Erythroblast (primary cell): ENCODE measurements at regions not wholly inside any gene's neighbourhood (a gene's known extent, or its start where the extent isn't known, plus 50 kb on each side); places are given as distances from the start of the nearest gene placed in this dataset.

Source experiments
- DNase-seq, 2 experiments: peaks; one replicate each; lab custom pipeline; 2025; lab: John Stamatoyannopoulos, UW
- GATA1 ChIP-seq: IDR thresholded peaks from 2 replicates; pipeline ENCODE4 v1.6.1; 2011; ENCODE audit warnings: low read depth, mild to moderate bottlenecking, control low read depth, low read length, moderate library complexity
- POLR2A ChIP-seq: IDR thresholded peaks from 2 replicates; pipeline ENCODE4 v1.6.1; 2011; ENCODE audit warnings: mild to moderate bottlenecking, low read length

- TF ChIP-seq POLR2A (no peak), GATA1 (no peak)
- DNase-seq = no peak
Measured at GRCh38 chr4:96630839-96631238, 790.9 kb downstream of the PDHA2 start.

- TF ChIP-seq GATA1 (no peak), POLR2A (no peak)
- DNase-seq = no peak
Measured at GRCh38 chr4:96637971-96638412, 798.1 kb downstream of the PDHA2 start.

- no peak for TF ChIP-seq POLR2A
- TF ChIP-seq GATA1 = no peak
- DNase-seq = no peak
Measured at GRCh38 chr4:96639932-96640331, 800.0 kb downstream of the PDHA2 start.

GRCh38 chr4:96642490-96642889 lies 802.6 kb downstream of the PDHA2 start:
- TF ChIP-seq POLR2A (no peak), GATA1 (no peak)
- no peak for DNase-seq

- DNase-seq = no peak
- TF ChIP-seq GATA1 (no peak), POLR2A (no peak)
Measured at GRCh38 chr4:96646146-96646545, 806.3 kb downstream of the PDHA2 start.

- no peak for DNase-seq
Measured at GRCh38 chr4:96649536-96649935, 809.6 kb downstream of the PDHA2 start.

GRCh38 chr4:96652158-96652557 lies 812.3 kb downstream of the PDHA2 start:
- DNase-seq = no peak
- no peak for TF ChIP-seq GATA1
- no peak for TF ChIP-seq POLR2A

More at GRCh38 chr4:96649536-96649935, 809.6 kb downstream of the PDHA2 start:
- TF ChIP-seq POLR2A = no peak
- TF ChIP-seq GATA1 = no peak

- TF ChIP-seq POLR2A (no peak), GATA1 (no peak)
- DNase-seq = no peak
Measured at GRCh38 chr4:96652821-96653220, 812.9 kb downstream of the PDHA2 start.

GRCh38 chr4:96654045-96654444 lies 814.2 kb downstream of the PDHA2 start:
- no peak for DNase-seq
- TF ChIP-seq POLR2A = no peak
- no peak for TF ChIP-seq GATA1

GRCh38 chr4:96670381-96670780 lies 830.5 kb downstream of the PDHA2 start:
- no peak for TF ChIP-seq POLR2A
- no peak for TF ChIP-seq GATA1
- no peak for DNase-seq

- no peak for TF ChIP-seq POLR2A
- TF ChIP-seq GATA1 = no peak
- DNase-seq = no peak
Measured at GRCh38 chr4:96675416-96675815, 835.5 kb downstream of the PDHA2 start.

GRCh38 chr4:96675896-96676295 lies 836.0 kb downstream of the PDHA2 start:
- no peak for DNase-seq
- TF ChIP-seq GATA1 (no peak), POLR2A (no peak)

- DNase-seq = no peak
- TF ChIP-seq POLR2A (no peak), GATA1 (no peak)
Measured at GRCh38 chr4:96676754-96677435, 837.0 kb downstream of the PDHA2 start.

- TF ChIP-seq GATA1 (no peak), POLR2A (no peak)
- peak in 1 of 2 experiments; percentile 18 for DNase-seq
Measured at GRCh38 chr4:96677499-96677898, 837.6 kb downstream of the PDHA2 start.

- DNase-seq = no peak
- TF ChIP-seq GATA1 (no peak), POLR2A (no peak)
Measured at GRCh38 chr4:96681218-96681617, 841.3 kb downstream of the PDHA2 start.
